AG09319 (cell line): ENCODE measurements at regions not wholly inside any gene's neighbourhood (a gene's known extent, or its start where the extent isn't known, plus 50 kb on each side); places are given as distances from the start of the nearest gene placed in this dataset.

Experiments used
- DNase-seq: peaks from one replicate; pipeline ENCODE4 v3.0.0-alpha.2; 2010; ENCODE audit warnings: low read depth; ENCODE audit errors: extremely low read depth
- TF ChIP-seq, protein P1 (sequence below): IDR thresholded peaks from 2 replicates; pipeline ENCODE4 v1.5.1; 2011; ENCODE audit warnings: low read depth, mild to moderate bottlenecking, inconsistent platforms, low read length, moderate library complexity

DNA sequence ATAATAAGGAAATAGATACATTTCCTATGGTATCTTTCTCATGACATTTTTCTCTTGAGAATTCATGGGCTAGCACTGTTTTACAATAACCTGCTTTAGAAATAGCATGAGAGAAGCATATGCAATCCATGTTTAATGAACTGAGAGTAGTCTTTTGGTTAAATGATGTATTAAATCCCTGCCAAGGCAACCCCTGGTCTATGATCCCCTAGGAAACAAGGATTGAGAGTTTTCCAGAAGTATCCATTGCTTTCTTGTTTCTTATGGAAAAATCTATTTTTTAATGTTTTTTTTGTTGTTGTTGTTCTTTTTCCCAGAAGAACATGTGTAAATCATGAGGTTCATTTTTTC lies 390.5 kb upstream of the HSF2 start:
- TF ChIP-seq, protein P1, sequence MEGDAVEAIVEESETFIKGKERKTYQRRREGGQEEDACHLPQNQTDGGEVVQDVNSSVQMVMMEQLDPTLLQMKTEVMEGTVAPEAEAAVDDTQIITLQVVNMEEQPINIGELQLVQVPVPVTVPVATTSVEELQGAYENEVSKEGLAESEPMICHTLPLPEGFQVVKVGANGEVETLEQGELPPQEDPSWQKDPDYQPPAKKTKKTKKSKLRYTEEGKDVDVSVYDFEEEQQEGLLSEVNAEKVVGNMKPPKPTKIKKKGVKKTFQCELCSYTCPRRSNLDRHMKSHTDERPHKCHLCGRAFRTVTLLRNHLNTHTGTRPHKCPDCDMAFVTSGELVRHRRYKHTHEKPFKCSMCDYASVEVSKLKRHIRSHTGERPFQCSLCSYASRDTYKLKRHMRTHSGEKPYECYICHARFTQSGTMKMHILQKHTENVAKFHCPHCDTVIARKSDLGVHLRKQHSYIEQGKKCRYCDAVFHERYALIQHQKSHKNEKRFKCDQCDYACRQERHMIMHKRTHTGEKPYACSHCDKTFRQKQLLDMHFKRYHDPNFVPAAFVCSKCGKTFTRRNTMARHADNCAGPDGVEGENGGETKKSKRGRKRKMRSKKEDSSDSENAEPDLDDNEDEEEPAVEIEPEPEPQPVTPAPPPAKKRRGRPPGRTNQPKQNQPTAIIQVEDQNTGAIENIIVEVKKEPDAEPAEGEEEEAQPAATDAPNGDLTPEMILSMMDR: no peak
- no peak for DNase-seq

DNA sequence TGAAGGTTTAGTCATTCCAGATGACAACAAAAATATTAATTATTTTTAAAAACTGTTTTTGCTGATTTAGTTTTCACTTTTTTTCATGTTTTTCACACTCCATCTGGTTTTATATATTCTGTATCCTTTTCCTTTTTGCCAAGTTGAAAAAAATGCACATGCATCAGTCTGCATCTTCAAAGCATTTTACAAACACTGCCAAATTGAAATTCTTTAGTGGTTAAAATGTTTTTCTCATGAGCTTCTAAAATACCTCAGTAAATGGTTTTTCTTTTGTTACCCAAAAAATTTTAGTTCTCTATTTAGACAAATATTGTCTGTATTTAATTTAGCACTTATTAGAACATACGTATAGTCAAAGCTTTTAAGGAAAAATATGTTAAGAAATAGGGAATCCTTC lies 386.9 kb upstream of the HSF2 start:
- TF ChIP-seq, protein P1: no peak
- no peak for DNase-seq

DNA sequence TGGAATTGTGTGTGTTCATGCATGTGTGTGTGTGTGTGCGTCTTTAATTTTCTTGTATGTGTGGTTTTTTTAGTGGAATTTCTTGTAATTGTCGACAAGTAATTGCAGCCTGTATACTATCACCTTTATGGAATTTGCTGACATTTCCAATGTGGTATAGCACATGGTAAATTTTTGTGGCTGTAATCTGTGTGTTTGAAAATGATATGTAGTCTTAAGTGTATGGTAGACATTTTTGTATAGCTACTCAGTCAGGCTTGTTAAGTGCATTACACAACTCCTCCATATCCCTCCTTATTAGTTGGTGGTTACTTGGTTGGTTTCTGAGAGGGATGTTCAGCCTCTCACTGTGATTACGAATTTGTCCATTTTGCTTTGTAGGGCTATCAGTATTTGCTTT lies 384.5 kb upstream of the HSF2 start:
- TF ChIP-seq, protein P1: no peak
- no peak for DNase-seq

DNA sequence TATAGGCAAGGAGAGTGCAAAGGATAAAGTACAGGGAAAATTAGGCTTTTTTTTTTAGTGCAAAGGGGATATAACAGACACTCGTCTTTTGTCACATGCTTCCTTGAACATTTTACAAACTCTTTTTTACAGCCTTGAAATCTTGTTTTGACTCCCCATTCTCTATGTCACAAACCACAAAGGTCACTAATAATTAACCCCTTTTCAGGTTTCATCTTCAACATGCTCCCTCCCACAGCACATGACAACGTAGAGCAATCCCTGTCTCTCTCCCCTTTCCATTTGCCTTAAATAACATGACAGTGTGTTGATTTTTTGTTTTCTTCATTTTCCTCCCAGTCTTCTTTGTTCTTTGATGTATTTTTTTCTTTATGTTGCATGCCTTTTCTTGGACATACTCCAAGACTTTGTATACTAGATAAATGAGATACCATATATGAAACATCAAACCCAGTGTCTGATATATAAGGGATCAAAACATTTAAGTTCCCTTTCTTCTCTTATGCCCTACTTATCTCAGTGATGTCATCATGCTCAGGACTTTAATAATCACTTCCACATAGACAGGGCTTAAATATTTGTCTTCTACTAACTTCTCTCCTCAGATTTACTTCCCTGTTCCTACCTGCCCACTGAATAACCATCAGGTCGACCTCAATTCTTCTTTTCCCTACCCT lies 378.7 kb upstream of the HSF2 start:
- TF ChIP-seq, protein P1: no peak
- DNase-seq: no peak

DNA sequence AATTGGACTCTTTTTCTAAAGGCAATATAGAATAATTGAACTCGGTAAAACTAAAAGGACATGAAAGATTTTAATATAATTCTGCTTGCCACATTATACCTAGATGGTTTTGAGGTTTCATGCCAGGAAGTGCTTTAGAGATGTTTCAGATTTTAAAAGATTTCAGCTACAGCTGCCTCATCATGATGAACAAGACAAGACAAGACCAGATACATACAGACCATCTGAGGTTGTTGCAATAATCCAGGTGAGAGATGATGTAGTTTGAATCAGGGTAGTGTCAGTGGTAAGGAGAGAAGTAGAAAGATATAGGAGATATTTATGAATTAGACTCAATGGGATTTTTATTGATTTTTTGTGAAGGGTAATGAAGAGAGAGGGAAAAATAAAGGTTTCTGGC lies 374.3 kb upstream of the HSF2 start:
- no peak for DNase-seq
- TF ChIP-seq, protein P1: no peak

DNA sequence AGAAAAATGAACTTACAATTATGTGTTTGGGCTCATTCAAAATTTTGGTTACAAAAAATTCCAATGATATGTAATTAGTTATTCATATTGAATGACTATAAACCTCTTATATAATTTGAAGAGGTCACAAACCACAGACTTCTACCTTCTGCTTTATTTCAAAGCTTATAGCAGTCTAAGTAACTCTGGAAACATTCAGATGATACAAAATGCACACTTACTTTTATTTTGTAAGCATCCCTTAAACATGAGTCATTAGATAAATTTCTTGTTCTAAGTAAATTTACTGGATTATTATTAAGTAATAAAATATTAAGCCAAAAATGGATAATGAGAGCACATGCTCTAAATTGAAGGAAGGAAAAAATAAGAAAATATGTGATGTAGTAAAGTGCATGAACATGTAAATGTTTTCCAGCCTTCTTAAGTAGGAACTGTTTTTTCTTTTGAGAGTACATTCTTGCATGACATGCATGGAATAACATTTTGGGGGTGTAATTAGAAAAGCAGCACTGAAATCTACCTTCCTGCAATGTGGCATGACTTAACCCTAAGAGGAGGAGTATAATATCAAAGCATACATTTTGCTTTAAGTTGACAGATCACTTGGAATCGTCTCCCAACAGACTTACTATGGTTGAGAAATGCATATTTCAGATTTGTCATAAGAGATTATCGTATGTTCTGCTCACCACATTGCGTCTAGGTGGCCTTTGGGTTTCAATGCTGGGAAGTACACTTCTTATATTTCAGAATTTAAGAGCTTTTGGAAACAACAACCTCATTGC lies 372.7 kb upstream of the HSF2 start:
- DNase-seq: no peak
- TF ChIP-seq, protein P1: no peak

DNA sequence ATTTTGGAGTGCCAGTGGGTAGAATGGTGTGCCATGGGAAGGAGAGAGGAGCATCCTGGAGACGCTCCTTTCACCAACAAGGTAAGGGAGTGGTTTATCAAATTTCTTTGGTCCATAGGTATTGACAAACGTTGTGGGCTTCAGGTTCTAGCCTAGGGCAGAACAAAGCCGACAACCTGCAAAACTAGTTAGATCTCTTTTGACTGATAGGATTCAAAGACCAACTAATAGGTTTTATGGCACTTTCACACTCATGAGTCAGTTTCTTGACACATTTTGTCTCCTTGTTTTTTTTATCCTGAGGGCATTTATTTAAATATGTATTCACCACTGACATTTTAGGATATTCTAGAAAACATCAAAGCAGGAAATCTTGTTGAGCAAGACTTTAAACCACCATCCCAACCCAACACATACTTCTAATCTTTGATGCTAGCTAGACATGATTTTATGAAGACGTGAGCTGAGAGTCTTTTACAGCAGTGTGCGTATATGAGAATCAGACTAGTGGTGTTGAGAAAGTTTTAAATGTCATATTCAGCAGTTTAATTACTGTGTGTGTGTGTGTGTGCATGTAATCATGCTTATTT lies 370.4 kb upstream of the HSF2 start:
- TF ChIP-seq, protein P1: no peak
- DNase-seq: no peak
